Activated CD8-positive, alpha-beta T cell treated with anti-CD3 and anti-CD28 coated beads for 36 hours (primary cell): ENCODE measurements at regions not wholly inside any gene's neighbourhood (a gene's known extent, or its start where the extent isn't known, plus 50 kb on each side); places are given as distances from the start of the nearest gene placed in this dataset.

Source experiments
- ATAC-seq: fragments of 200-7000 bp; cut with Tn5 transposase; one replicate; pipeline ENCODE4 v1.10.0; 2021; ENCODE audit warnings: mild to moderate bottlenecking, moderate library complexity
- CTCF ChIA-PET: fragments of 350-600 bp; sonication (Branson Sonifier 250); formaldehyde crosslinking; loops from one replicate; lab custom pipeline; 2021; ENCODE audit warnings: antibody characterized with exemption; lab: Charles Lee
- POLR2A ChIA-PET: fragments of 350-600 bp; sonication (Branson Sonifier 250); formaldehyde crosslinking; loops from one replicate; lab custom pipeline; 2021; ENCODE audit warnings: antibody characterized with exemption; lab: Charles Lee
- DNase-seq: peaks from one replicate; pipeline ENCODE4 v3.0.0-alpha.2; 2020
- H3K27ac Mint-ChIP-seq: one replicate; pipeline ENCODE4 v1.8.0; 2021; ENCODE audit warnings: mild to moderate bottlenecking, mixed read lengths
- H3K27me3 Mint-ChIP-seq: one replicate; pipeline ENCODE4 v1.8.0; 2021; ENCODE audit warnings: mixed read lengths
- H3K36me3 Mint-ChIP-seq: one replicate; pipeline ENCODE4 v1.8.0; 2021; ENCODE audit warnings: low read depth, mixed read lengths
- H3K4me1 Mint-ChIP-seq: one replicate; pipeline ENCODE4 v1.8.0; 2021; ENCODE audit warnings: low read depth, mixed read lengths
- H3K4me3 Mint-ChIP-seq: one replicate; pipeline ENCODE4 v1.8.0; 2021; ENCODE audit warnings: mild to moderate bottlenecking, moderate library complexity, mixed read lengths
- H3K9me3 Mint-ChIP-seq: one replicate; pipeline ENCODE4 v1.8.0; 2021; ENCODE audit warnings: mixed read lengths
- intact Hi-C: fragments of 100-400 bp; cut with micrococcal nuclease; formaldehyde crosslinking; loops from one replicate; pipeline ENCODE4 v1.10.0; 2022
- TF ChIP-seq, protein P1 (sequence below): fragments of 200-600 bp; IDR thresholded peaks from one replicate; pipeline ENCODE4 v1.8.0; 2022; ENCODE audit warnings: antibody characterized with exemption, mild to moderate bottlenecking

DNA sequence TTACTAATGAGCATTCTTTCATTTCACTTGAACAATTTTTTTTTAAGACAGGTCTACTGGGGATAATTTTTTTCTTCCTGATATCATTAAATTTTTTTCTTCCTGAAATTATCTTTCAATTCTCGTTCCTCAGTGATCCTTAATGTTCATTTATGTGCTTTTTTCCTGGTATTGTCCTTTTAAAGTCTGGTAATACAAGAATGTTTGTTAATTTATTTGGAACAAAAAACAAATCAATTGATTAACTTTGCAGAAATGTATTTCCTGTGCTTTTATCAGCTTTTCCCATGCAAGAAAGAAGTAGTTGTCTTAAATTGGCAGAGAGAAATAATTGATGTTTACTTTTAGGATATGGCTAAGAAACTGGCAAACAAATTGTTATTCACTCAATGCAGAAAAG, 945.4 kb upstream of the MIR17HG start:
- no peak overlapping the region for H3K4me3 Mint-ChIP-seq
- ChIA-PET POLR2A (interaction anchor here (0.6 kb wide), 1 partner anchor 102 kb away, joined by 3 read pairs; no protein-coding TSS in a partner anchor), CTCF (no interaction called here)
- no peaks in the 10 kb centered on the region for H3K4me1 Mint-ChIP-seq
- TF ChIP-seq, protein P1, sequence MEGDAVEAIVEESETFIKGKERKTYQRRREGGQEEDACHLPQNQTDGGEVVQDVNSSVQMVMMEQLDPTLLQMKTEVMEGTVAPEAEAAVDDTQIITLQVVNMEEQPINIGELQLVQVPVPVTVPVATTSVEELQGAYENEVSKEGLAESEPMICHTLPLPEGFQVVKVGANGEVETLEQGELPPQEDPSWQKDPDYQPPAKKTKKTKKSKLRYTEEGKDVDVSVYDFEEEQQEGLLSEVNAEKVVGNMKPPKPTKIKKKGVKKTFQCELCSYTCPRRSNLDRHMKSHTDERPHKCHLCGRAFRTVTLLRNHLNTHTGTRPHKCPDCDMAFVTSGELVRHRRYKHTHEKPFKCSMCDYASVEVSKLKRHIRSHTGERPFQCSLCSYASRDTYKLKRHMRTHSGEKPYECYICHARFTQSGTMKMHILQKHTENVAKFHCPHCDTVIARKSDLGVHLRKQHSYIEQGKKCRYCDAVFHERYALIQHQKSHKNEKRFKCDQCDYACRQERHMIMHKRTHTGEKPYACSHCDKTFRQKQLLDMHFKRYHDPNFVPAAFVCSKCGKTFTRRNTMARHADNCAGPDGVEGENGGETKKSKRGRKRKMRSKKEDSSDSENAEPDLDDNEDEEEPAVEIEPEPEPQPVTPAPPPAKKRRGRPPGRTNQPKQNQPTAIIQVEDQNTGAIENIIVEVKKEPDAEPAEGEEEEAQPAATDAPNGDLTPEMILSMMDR = no peak
- intact Hi-C loops = no loop called here
- ATAC-seq (no peak), DNase-seq (no peak)
- peaks cover 17% of the 10 kb centered on the region for H3K9me3 Mint-ChIP-seq
- H3K27me3 Mint-ChIP-seq = no peaks in the 10 kb centered on the region
- H3K36me3 Mint-ChIP-seq = no peaks in the 10 kb centered on the region
- H3K27ac Mint-ChIP-seq = no peak overlapping the region

DNA sequence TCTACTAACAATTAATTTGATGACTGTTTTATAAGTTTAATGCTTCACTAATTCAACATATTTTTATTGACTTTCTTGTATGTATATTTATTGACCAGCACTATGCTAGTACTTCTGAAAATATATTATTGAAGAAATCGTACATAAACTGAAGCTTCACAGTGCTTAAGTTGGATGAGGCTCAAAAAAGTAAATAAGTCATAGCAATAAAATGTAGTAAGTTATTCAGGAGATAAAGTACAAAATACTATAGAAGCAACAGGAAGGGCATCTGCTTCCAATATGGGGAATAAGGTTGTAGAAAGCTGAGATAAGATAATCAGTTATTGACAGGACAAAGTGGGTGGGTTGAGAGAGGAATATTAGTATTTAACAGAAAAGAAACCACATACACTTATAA, 944.9 kb upstream of the MIR17HG start:
- intact Hi-C loops = no loop called here
- Mint-ChIP-seq H3K4me3 (no peak overlapping the region), H3K9me3 (peaks cover 14% of the 10 kb centered on the region), H3K27ac (no peak overlapping the region), H3K27me3 (no peaks in the 10 kb centered on the region), H3K4me1 (no peaks in the 10 kb centered on the region), H3K36me3 (no peaks in the 10 kb centered on the region)
- TF ChIP-seq, protein P1 = no peak
- no peak for ATAC-seq
- POLR2A ChIA-PET = interaction anchor here (0.6 kb wide), 1 partner anchor 102 kb away, joined by 3 read pairs; no protein-coding TSS in a partner anchor
- CTCF ChIA-PET = no interaction called here
- DNase-seq = no peak

- H3K4me1 Mint-ChIP-seq = no peaks in the 10 kb centered on the region
- intact Hi-C loops = no loop called here
- H3K9me3 Mint-ChIP-seq = peaks cover 12% of the 10 kb centered on the region
- no peaks in the 10 kb centered on the region for H3K36me3 Mint-ChIP-seq
- ATAC-seq (no peak), DNase-seq (no peak)
- ChIA-PET CTCF (no interaction called here), POLR2A (no interaction called here)
- no peak overlapping the region for H3K4me3 Mint-ChIP-seq
- TF ChIP-seq, protein P1 = no peak
- H3K27me3 Mint-ChIP-seq = no peaks in the 10 kb centered on the region
- no peak overlapping the region for H3K27ac Mint-ChIP-seq
Measured at GRCh38 chr13:90403330-90404082, 944.0 kb upstream of the MIR17HG start.

GRCh38 chr13:90405301-90405700, 942.2 kb upstream of the MIR17HG start:
- Mint-ChIP-seq H3K27ac (no peak overlapping the region), H3K4me1 (no peaks in the 10 kb centered on the region), H3K9me3 (peaks cover 6% of the 10 kb centered on the region), H3K36me3 (no peaks in the 10 kb centered on the region), H3K27me3 (no peaks in the 10 kb centered on the region), H3K4me3 (no peak overlapping the region)
- ATAC-seq (no peak), DNase-seq (no peak)
- CTCF ChIA-PET = no interaction called here
- intact Hi-C loops = no loop called here
- TF ChIP-seq, protein P1 = no peak
- POLR2A ChIA-PET = no interaction called here

DNA sequence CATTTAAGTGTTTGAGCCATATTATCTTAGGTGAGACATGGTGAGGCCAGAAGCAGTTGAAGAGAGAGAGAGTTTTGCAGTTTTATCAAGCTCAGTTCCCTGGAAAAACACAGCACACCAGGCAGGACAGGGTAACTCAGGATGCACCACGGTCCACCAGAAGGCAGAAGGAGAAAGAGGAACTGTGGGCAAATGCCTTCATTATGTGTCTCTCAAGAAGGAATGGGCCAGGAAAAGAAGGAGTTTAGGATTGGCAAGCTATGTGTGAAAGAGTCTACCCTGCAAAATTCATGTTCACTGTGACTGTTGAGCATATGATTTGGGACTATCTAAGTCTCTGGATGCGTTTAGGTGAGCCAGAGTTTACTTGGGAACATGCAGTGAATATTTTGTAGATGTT, 934.5 kb upstream of the MIR17HG start:
- Mint-ChIP-seq H3K27ac (no peak overlapping the region), H3K36me3 (no peaks in the 10 kb centered on the region), H3K4me1 (no peaks in the 10 kb centered on the region), H3K9me3 (peaks cover 5% of the 10 kb centered on the region), H3K4me3 (no peak overlapping the region), H3K27me3 (no peaks in the 10 kb centered on the region)
- ATAC-seq = no peak
- intact Hi-C loops = no loop called here
- POLR2A ChIA-PET = no interaction called here
- TF ChIP-seq, protein P1 = no peak
- CTCF ChIA-PET = no interaction called here
- DNase-seq = no peak
